H1 (cell line): ENCODE measurements at regions not wholly inside any gene's neighbourhood (a gene's known extent, or its start where the extent isn't known, plus 50 kb on each side); places are given as distances from the start of the nearest gene placed in this dataset.

Experiments used
- CTCF ChIA-PET: fragments of 300-600 bp; sonication (Branson Sonifier 250); formaldehyde crosslinking; loops from one replicate; lab custom pipeline; 2021; ENCODE audit not compliant: partially characterized antibody; lab: Charles Lee
- POLR2A ChIA-PET: fragments of 300-600 bp; sonication (Branson Sonifier 250); formaldehyde crosslinking; loops from one replicate; lab custom pipeline; 2021; ENCODE audit warnings: inconsistent platforms; ENCODE audit not compliant: partially characterized antibody; lab: Charles Lee
- DNase-seq, 2 experiments: peaks; one replicate each; pipeline versions ENCODE4 v3.0.0 to v3.0.0-alpha.2; 2010 to 2022; ENCODE audit warnings: low spot score in 2 of 2, low read depth in 1 of 2, mixed read lengths in 1 of 2
- FAIRE-seq: peaks from 2 replicates; lab custom pipeline; 2011; peaks lifted over from hg19 to GRCh38; lab: Jason Lieb, UNC
- H2AFZ ChIP-seq: 2 replicates; pipeline ENCODE4 v1.8.1; 2012; ENCODE audit warnings: low read length, inconsistent platforms
- H2AK5ac ChIP-seq: 2 replicates; pipeline ENCODE4 v1.6.1; 2013; ENCODE audit warnings: low read depth, low read length
- H2BK120ac ChIP-seq: replicated peaks from 2 replicates; pipeline ENCODE3; 2013; ENCODE audit warnings: low read depth, low read length, inconsistent platforms
- H2BK12ac ChIP-seq: 2 replicates; pipeline ENCODE4 v1.6.1; 2013; ENCODE audit warnings: low read depth, low read length
- H2BK15ac ChIP-seq: 2 replicates; pipeline ENCODE4 v1.6.1; 2013; ENCODE audit warnings: low read length
- H2BK20ac ChIP-seq: 2 replicates; pipeline ENCODE4 v1.6.1; 2013; ENCODE audit warnings: low read length
- H2BK5ac ChIP-seq: 2 replicates; pipeline ENCODE4 v1.6.1; 2013; ENCODE audit warnings: low read depth, low read length
- H3K14ac ChIP-seq: 2 replicates; pipeline ENCODE4 v1.6.1; 2013; ENCODE audit warnings: inconsistent platforms; ENCODE audit not compliant: insufficient read length
- H3K18ac ChIP-seq: 2 replicates; pipeline ENCODE4 v1.6.1; 2013; ENCODE audit warnings: low read length; ENCODE audit errors: extremely low read depth
- H3K23ac ChIP-seq: 2 replicates; pipeline ENCODE4 v1.6.1; 2013; ENCODE audit warnings: inconsistent platforms; ENCODE audit not compliant: insufficient read length
- H3K23me2 ChIP-seq: 2 replicates; pipeline ENCODE4 v1.6.1; 2013; ENCODE audit warnings: low read depth, low read length
- H3K27ac ChIP-seq: 2 replicates; pipeline ENCODE4 v1.6.1; 2011; ENCODE audit warnings: low read depth, low read length, inconsistent platforms
- H3K27me3 ChIP-seq, 4 experiments: replicated peaks in 1 of 4; 1 replicate in 1 of 4; 2 replicates in 3 of 4; pipeline versions ENCODE4 v1.6.1 to v1.8.1; 2011 to 2013; ENCODE audit warnings: low read length in 3 of 4, mild to moderate bottlenecking in 3 of 4, inconsistent platforms in 2 of 4, mixed read lengths in 2 of 4, moderate library complexity in 1 of 4; ENCODE audit not compliant: control insufficient read depth in 3 of 4, insufficient read depth in 3 of 4; ENCODE audit errors: extremely low read depth in 1 of 4
- H3K36me3 ChIP-seq, 4 experiments: 2 replicates each; pipeline versions ENCODE4 v1.6.1 to v1.8.1; 2011 to 2013; ENCODE audit warnings: mild to moderate bottlenecking in 4 of 4, low read length in 3 of 4, moderate library complexity in 2 of 4, control low read depth in 1 of 4, inconsistent platforms in 1 of 4; ENCODE audit not compliant: insufficient read depth in 4 of 4, control insufficient read depth in 2 of 4
- H3K4ac ChIP-seq: replicated peaks from 2 replicates; pipeline ENCODE3; 2013; ENCODE audit warnings: low read length, low read depth, mixed read lengths, inconsistent platforms; ENCODE audit not compliant: insufficient read length
- H3K4me1 ChIP-seq, 4 experiments: replicated peaks in 1 of 4; 1 replicate in 1 of 4; 2 replicates in 3 of 4; pipeline versions ENCODE4 v1.6.1 to v1.8.1; 2011 to 2013; ENCODE audit warnings: low read length in 3 of 4, inconsistent platforms in 2 of 4, mixed read lengths in 1 of 4; ENCODE audit not compliant: insufficient read depth in 4 of 4, control insufficient read depth in 3 of 4
- H3K4me2 ChIP-seq, 2 experiments: 2 replicates each; pipeline versions ENCODE4 v1.6.1 to v1.8.1; 2011 to 2013; ENCODE audit warnings: low read depth in 2 of 2, low read length in 2 of 2, control low read depth in 1 of 2, inconsistent platforms in 1 of 2, mild to moderate bottlenecking in 1 of 2; ENCODE audit not compliant: insufficient read depth in 1 of 2
- H3K4me3 ChIP-seq, 4 experiments: fragments of 200-600, 300-600 bp in 1 of 4; sonication (generic), shearing (Covaris generic), sonication (Bioruptor Twin) in 1 of 4; 2 replicates each; pipeline versions ENCODE4 v1.5.1 to v1.8.1; 2011 to 2016; ENCODE audit warnings: low read length in 4 of 4, low read depth in 3 of 4, control low read depth in 2 of 4, inconsistent platforms in 2 of 4, mild to moderate bottlenecking in 2 of 4, mixed read lengths in 1 of 4, moderate library complexity in 1 of 4; ENCODE audit not compliant: insufficient read depth in 2 of 4; ENCODE audit errors: extremely low read depth in 1 of 4
- H3K56ac ChIP-seq: replicated peaks from 2 replicates; pipeline ENCODE3; 2013; ENCODE audit warnings: low read depth, mild to moderate bottlenecking, mixed read lengths, low read length, inconsistent platforms; ENCODE audit not compliant: insufficient read length
- H3K79me1 ChIP-seq: 2 replicates; pipeline ENCODE4 v1.6.1; 2013; ENCODE audit warnings: low read depth, low read length, control low read depth
- H3K79me2 ChIP-seq, 2 experiments: 2 replicates each; pipeline versions ENCODE4 v1.6.1 to v1.8.1; 2012 to 2013; ENCODE audit warnings: low read length in 2 of 2, mild to moderate bottlenecking in 2 of 2, inconsistent platforms in 1 of 2; ENCODE audit not compliant: insufficient read depth in 2 of 2, control insufficient read depth in 1 of 2
- H3K9ac ChIP-seq, 4 experiments: replicated peaks in 1 of 4; 1 replicate in 1 of 4; 2 replicates in 3 of 4; pipeline versions ENCODE4 v1.6.1 to v1.8.1; 2011 to 2013; ENCODE audit warnings: low read depth in 3 of 4, low read length in 3 of 4, control low read depth in 2 of 4, mild to moderate bottlenecking in 2 of 4, moderate library complexity in 2 of 4, inconsistent platforms in 1 of 4; ENCODE audit errors: extremely low read depth in 1 of 4
- H3K9me3 ChIP-seq, 2 experiments: 2 replicates each; pipeline versions ENCODE4 v1.6.1 to v1.8.1; 2012 to 2013; ENCODE audit warnings: mild to moderate bottlenecking in 2 of 2, moderate library complexity in 2 of 2, control low read depth in 1 of 2, inconsistent platforms in 1 of 2, low read depth in 1 of 2, low read length in 1 of 2, mixed read lengths in 1 of 2; ENCODE audit not compliant: insufficient read depth in 2 of 2
- H4K20me1 ChIP-seq, 2 experiments: replicated peaks in 1 of 2; 2 replicates each; pipeline versions ENCODE3 to v1.8.1; 2011 to 2013; ENCODE audit warnings: inconsistent platforms in 2 of 2, low read length in 2 of 2, mild to moderate bottlenecking in 1 of 2; ENCODE audit not compliant: insufficient read depth in 2 of 2, control insufficient read depth in 1 of 2
- H4K5ac ChIP-seq: 2 replicates; pipeline ENCODE4 v1.6.1; 2013; ENCODE audit warnings: low read length, low read depth, mixed read lengths, inconsistent platforms; ENCODE audit not compliant: insufficient read length
- H4K8ac ChIP-seq: 2 replicates; pipeline ENCODE4 v1.8.0; 2013; ENCODE audit warnings: mild to moderate bottlenecking, moderate library complexity, low read length, inconsistent platforms; ENCODE audit not compliant: insufficient read depth; ENCODE audit errors: extremely low read depth
- H4K91ac ChIP-seq: replicated peaks from 2 replicates; pipeline ENCODE3; 2013; ENCODE audit warnings: low read length, mixed read lengths, inconsistent platforms; ENCODE audit not compliant: insufficient read length
- ATF2 ChIP-seq: IDR thresholded peaks from 2 replicates; pipeline ENCODE4 v1.6.1; 2012; ENCODE audit warnings: low read length, inconsistent platforms
- ATF3 ChIP-seq: IDR thresholded peaks from 2 replicates; pipeline ENCODE4 v1.6.1; 2011; ENCODE audit warnings: low read depth, mild to moderate bottlenecking, low read length; ENCODE audit not compliant: insufficient read depth
- CBX5 ChIP-seq: fragments of 300-800, 300-1000 bp; sonication (generic); IDR thresholded peaks from 2 replicates; pipeline ENCODE4 v1.7.1; 2016; ENCODE audit warnings: antibody characterized with exemption, low read length, low read depth
- CEBPB ChIP-seq: IDR thresholded peaks from 2 replicates; pipeline ENCODE4 v1.6.1; 2012; ENCODE audit warnings: low read depth, low read length
- EZH2 ChIP-seq: fragments of 200-600 bp; sonication (generic); IDR thresholded peaks from 2 replicates; pipeline ENCODE4 v1.7.1; 2012; ENCODE audit warnings: low read depth, mild to moderate bottlenecking, moderate library complexity, low read length, inconsistent platforms; ENCODE audit not compliant: severe bottlenecking
- SIN3A ChIP-seq, 2 experiments: IDR thresholded peaks in 1 of 2; conservative IDR thresholded peaks in 1 of 2; 2 replicates each; pipeline ENCODE4 v1.6.1; 2011 to 2012; ENCODE audit warnings: low read length in 2 of 2, improper control_type of control experiment in 1 of 2, low read depth in 1 of 2, mild to moderate bottlenecking in 1 of 2
- SIX5 ChIP-seq: IDR thresholded peaks from 2 replicates; pipeline ENCODE4 v1.6.1; 2011; ENCODE audit warnings: mild to moderate bottlenecking, low read depth, low read length
- SUZ12 ChIP-seq: fragments of 200-600 bp; sonication (generic); IDR thresholded peaks from 2 replicates; pipeline ENCODE4 v1.6.1; 2012; ENCODE audit warnings: mild to moderate bottlenecking, inconsistent platforms, low read length, moderate library complexity, mixed read lengths
- TAF1 ChIP-seq: IDR thresholded peaks from 2 replicates; pipeline ENCODE4 v1.6.1; 2011; ENCODE audit warnings: mild to moderate bottlenecking, low read depth, low read length
- WGBS, 2 experiments: shearing (Covaris generic) in 1 of 2; methylation state at CpG; one replicate each; pipeline versions ENCODE4 v1.1.6 to v1.1.7; 2013 to 2015; ENCODE audit warnings: low lambda C conversion rate in 2 of 2, mixed read lengths in 2 of 2, inconsistent platforms in 1 of 2, low coverage in 1 of 2, missing lambda C conversion rate in 1 of 2; ENCODE audit not compliant: insufficient replicate concordance in 2 of 2, insufficient coverage in 1 of 2, insufficient read length in 1 of 2; ENCODE audit errors: extremely low coverage in 1 of 2, missing lambda C conversion rate in 1 of 2; 5-methylcytosine and 5-hydroxymethylcytosine counted together
- TF ChIP-seq, protein P1 (sequence below): IDR thresholded peaks from 2 replicates; pipeline ENCODE4 v1.6.1; 2011; ENCODE audit warnings: low read length, improper control_type of control experiment

DNA sequence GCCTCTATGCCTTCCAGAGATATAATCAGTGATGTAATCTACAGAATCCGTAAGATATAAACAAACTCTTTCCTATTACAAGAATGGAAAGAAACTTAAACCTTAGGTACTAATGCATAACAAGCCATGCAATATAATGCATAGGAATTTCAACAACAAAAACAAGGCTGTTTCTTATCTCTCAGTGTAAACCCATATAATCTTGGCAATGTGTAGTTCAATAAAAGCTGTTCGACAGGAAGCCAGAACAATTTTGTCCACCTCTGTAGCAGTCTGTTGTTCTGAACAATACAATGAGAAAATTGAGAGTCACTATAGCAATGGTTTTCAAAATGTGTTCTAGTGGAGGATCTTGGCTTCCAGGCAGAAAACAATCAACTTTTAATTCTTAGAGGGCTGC, 111.5 kb upstream of the FREM2 start:
- FAIRE-seq = no peak
- POLR2A ChIA-PET = no interaction called here
- CTCF ChIA-PET = interaction anchor here (0.7 kb wide), 1 partner anchor 97 kb away, joined by 3 read pairs; no protein-coding TSS in a partner anchor

More for the DNA sequence above, 111.5 kb upstream of the FREM2 start:
- H3K18ac ChIP-seq = no peak overlapping the region
- peaks cover 0 to 1% of the 10 kb centered on the region in 2 experiments for H4K20me1 ChIP-seq
- H2BK5ac ChIP-seq = no peak overlapping the region
- no peak overlapping the region for H3K4me2 ChIP-seq
- H3K4ac ChIP-seq = no peak overlapping the region
- TF ChIP-seq TAF1 (no peak), ATF2 (no peak), CEBPB (no peak), SIN3A (conservative IDR thresholded peaks at IDR 0.05 in 1 of 2, IDR thresholded peaks at IDR 0.05 in 1 of 2; ENCODE audit: low read depth in 1 of 2, low read length in 2 of 2) (no peak), CBX5 (no peak), EZH2 (no peak), SUZ12 (no peak), ATF3 (no peak), SIX5 (no peak)
- TF ChIP-seq, protein P1, sequence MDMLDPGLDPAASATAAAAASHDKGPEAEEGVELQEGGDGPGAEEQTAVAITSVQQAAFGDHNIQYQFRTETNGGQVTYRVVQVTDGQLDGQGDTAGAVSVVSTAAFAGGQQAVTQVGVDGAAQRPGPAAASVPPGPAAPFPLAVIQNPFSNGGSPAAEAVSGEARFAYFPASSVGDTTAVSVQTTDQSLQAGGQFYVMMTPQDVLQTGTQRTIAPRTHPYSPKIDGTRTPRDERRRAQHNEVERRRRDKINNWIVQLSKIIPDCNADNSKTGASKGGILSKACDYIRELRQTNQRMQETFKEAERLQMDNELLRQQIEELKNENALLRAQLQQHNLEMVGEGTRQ = no peak
- H3K27me3 ChIP-seq = no peaks in the 10 kb centered on the region
- H2BK12ac ChIP-seq = no peak overlapping the region
- no peak overlapping the region for H4K91ac ChIP-seq
- no peaks in the 10 kb centered on the region for H3K79me1 ChIP-seq
- no peak overlapping the region for H2BK20ac ChIP-seq
- no peak overlapping the region for H2BK15ac ChIP-seq
- 96% methylated on average over 2 of the region's 2 CpGs; no CpG with 5 or more reads in 1 of the 2 experiments for WGBS, 2 experiments
- no peak overlapping the region for H4K8ac ChIP-seq
- no peaks in the 10 kb centered on the region for H3K23me2 ChIP-seq
- no peak overlapping the region for H4K5ac ChIP-seq
- no peak overlapping the region for H3K9ac ChIP-seq
- no peak overlapping the region for H2AFZ ChIP-seq
- no peak overlapping the region for H3K23ac ChIP-seq
- H3K4me1 ChIP-seq = peaks cover 0 to 2% (median 0%) of the 10 kb centered on the region in 4 experiments; a peak in 1 of 7 replicates
- no peak for DNase-seq
- no peak overlapping the region for H3K4me3 ChIP-seq
- H3K9me3 ChIP-seq = 0 out of 4 replicates have a peak, but pooled peaks cover 0 to 3% of the 10 kb centered on the region in 2 experiments
- H3K56ac ChIP-seq = no peak overlapping the region
- no peak overlapping the region for H3K27ac ChIP-seq
- H3K36me3 ChIP-seq = no peaks in the 10 kb centered on the region
- no peaks in the 10 kb centered on the region for H3K79me2 ChIP-seq
- H3K14ac ChIP-seq = no peak overlapping the region
- H2AK5ac ChIP-seq = no peak overlapping the region
- H2BK120ac ChIP-seq = no peak overlapping the region
